ENCODE measurements at regions not wholly inside any gene's neighbourhood (a gene's known extent, or its start where the extent isn't known, plus 50 kb on each side); places are given as distances from the start of the nearest gene placed in this dataset.

DNA sequence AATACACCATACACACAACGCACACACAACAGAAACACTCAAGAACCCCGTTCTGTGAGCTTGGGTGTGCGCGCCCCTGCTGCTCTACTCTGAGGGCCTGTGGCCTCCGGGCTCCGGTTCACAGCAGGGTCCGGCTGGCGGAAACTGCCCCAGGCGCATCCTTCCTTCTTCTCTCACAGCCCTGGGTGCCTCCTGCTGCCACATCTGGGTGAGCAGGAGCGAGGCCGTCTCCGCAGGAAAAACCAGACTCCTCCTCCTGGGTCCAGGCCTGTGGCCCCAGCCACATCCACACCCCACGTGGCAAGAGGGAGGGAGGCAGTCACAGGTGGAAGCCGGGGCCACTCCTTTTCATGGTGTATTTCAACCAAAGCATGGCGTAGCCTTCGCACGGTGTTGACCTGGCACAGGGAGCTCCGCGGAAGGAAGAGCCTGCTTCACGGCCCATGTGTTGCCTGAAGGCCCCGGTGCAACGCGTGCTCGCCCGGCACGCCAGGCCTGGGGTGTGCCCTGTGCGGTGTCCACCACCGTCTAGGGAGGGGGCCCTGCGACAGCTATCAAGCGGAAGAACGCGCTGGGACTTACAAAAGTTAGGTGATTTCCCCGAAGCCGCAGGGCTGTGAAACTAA is 1502.7 kb downstream of the TBC1D22A start:
- Histone ChIP-seq H3F3A (ENCODE audit: insufficient read depth) (no peaks in the 10 kb centered on the region), H3K9me3 (ENCODE audit: low read depth) (no peaks in the 10 kb centered on the region), H2AFZ (no peak overlapping the region), H3K36me3 (ENCODE audit: low read depth) (no peaks in the 10 kb centered on the region), H3K9ac (no peak overlapping the region), H3K4me2 (ENCODE audit: unreplicated experiment) (no peak overlapping the region), H3K27ac (no peak overlapping the region), H3K27me3 (replicated peaks; ENCODE audit: insufficient read depth) (no peaks in the 10 kb centered on the region), H3K4me1 (ENCODE audit: insufficient read depth) (no peaks in the 10 kb centered on the region), H3K9me2 (ENCODE audit: insufficient read depth) (no peaks in the 10 kb centered on the region), H3K79me2 (ENCODE audit: insufficient read depth) (no peaks in the 10 kb centered on the region), H3K4me3 (no peak overlapping the region), H4K20me1 (ENCODE audit: insufficient read depth) (no peaks in the 10 kb centered on the region)
- DNase-seq, result no peak
- 77% methylated on average over 32 to 34 of the region's 34 CpGs for WGBS, 2 experiments (ENCODE audit: low coverage in 1 of 2, low lambda C conversion rate in 2 of 2, missing lambda C conversion rate in 2 of 2)
- in situ Hi-C loops (cut with MboI), result no loop called here
- TF ChIP-seq EZH2phosphoT487 (IDR thresholded peaks at IDR 0.05; ENCODE audit: insufficient read depth, low read depth), result no peak
- TF ChIP-seq EZH2 (IDR thresholded peaks at IDR 0.05; ENCODE audit: insufficient read depth, poor library complexity, severe bottlenecking), result no peak

DNA sequence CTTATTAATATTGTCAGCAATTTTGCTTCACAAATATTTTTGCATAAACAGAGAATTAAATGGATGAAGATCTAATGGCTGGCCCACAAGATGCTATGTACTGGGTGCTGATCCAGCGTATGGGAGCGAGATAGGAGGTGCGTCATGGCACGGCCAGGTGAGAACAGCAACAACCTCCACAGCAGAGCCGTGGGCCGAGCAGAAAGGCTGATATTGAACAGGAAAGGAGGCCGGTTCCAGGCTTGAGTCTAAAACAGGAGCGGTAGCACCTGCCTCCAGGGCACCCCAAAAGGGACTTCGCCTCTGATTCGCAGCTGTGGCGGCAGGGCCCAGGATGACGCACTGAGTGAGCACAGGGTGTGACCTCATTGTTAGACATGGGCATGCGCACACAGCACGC is 1502.1 kb downstream of the TBC1D22A start:
- no peaks in the 10 kb centered on the region for H3K79me2 ChIP-seq (ENCODE audit: insufficient read depth)
- no peak overlapping the region for H3K4me3 ChIP-seq
- no peak overlapping the region for H3K27ac ChIP-seq
- no peaks in the 10 kb centered on the region for H3K27me3 ChIP-seq (replicated peaks; ENCODE audit: insufficient read depth)
- DNase-seq, result no peak
- in situ Hi-C loops (cut with MboI), result no loop called here
- H3K4me1 ChIP-seq (ENCODE audit: insufficient read depth), result no peaks in the 10 kb centered on the region
- H3K9me2 ChIP-seq (ENCODE audit: insufficient read depth), result no peaks in the 10 kb centered on the region
- WGBS, 2 experiments (ENCODE audit: low coverage in 1 of 2, low lambda C conversion rate in 2 of 2, missing lambda C conversion rate in 2 of 2), result 73 to 74% methylated on average over 14 of the region's 14 CpGs
- H3K4me2 ChIP-seq (ENCODE audit: unreplicated experiment), result no peak overlapping the region
- no peak overlapping the region for H3K9ac ChIP-seq
- H2AFZ ChIP-seq, result no peak overlapping the region
- H3F3A ChIP-seq (ENCODE audit: insufficient read depth), result no peaks in the 10 kb centered on the region
- no peaks in the 10 kb centered on the region for H3K9me3 ChIP-seq (ENCODE audit: low read depth)
- TF ChIP-seq EZH2 (IDR thresholded peaks at IDR 0.05; ENCODE audit: insufficient read depth, poor library complexity, severe bottlenecking) (no peak), EZH2phosphoT487 (IDR thresholded peaks at IDR 0.05; ENCODE audit: insufficient read depth, low read depth) (no peak)
- H4K20me1 ChIP-seq (ENCODE audit: insufficient read depth), result no peaks in the 10 kb centered on the region
- no peaks in the 10 kb centered on the region for H3K36me3 ChIP-seq (ENCODE audit: low read depth)

- Histone ChIP-seq H3K9me3 (ENCODE audit: low read depth) (no peaks in the 10 kb centered on the region), H3K27me3 (replicated peaks; ENCODE audit: insufficient read depth) (no peaks in the 10 kb centered on the region), H3K9me2 (ENCODE audit: insufficient read depth) (no peaks in the 10 kb centered on the region), H3K79me2 (ENCODE audit: insufficient read depth) (no peaks in the 10 kb centered on the region), H3K36me3 (ENCODE audit: low read depth) (no peaks in the 10 kb centered on the region), H3K4me3 (no peak overlapping the region), H3K9ac (no peak overlapping the region), H2AFZ (no peak overlapping the region), H3K27ac (no peak overlapping the region), H4K20me1 (ENCODE audit: insufficient read depth) (no peaks in the 10 kb centered on the region), H3K4me2 (ENCODE audit: unreplicated experiment) (no peak overlapping the region), H3K4me1 (ENCODE audit: insufficient read depth) (no peaks in the 10 kb centered on the region), H3F3A (ENCODE audit: insufficient read depth) (no peaks in the 10 kb centered on the region)
- in situ Hi-C loops (cut with MboI), result no loop called here
- no peak for DNase-seq
- 53 to 55% methylated on average over 11 of the region's 11 CpGs for WGBS, 2 experiments (ENCODE audit: low coverage in 1 of 2, low lambda C conversion rate in 2 of 2, missing lambda C conversion rate in 2 of 2)
- TF ChIP-seq EZH2 (IDR thresholded peaks at IDR 0.05; ENCODE audit: insufficient read depth, poor library complexity, severe bottlenecking), result no peak
- TF ChIP-seq EZH2phosphoT487 (IDR thresholded peaks at IDR 0.05; ENCODE audit: insufficient read depth, low read depth), result no peak
These were observed 1501.4 kb downstream of the TBC1D22A start for GRCh38 chr22:48263791-48264351.

GRCh38 chr22:48263431-48263765 is 1500.9 kb downstream of the TBC1D22A start:
- no peaks in the 10 kb centered on the region for H3F3A ChIP-seq (ENCODE audit: insufficient read depth)
- H3K27me3 ChIP-seq (replicated peaks; ENCODE audit: insufficient read depth), result no peaks in the 10 kb centered on the region
- no peak overlapping the region for H3K27ac ChIP-seq
- no peak overlapping the region for H3K4me2 ChIP-seq (ENCODE audit: unreplicated experiment)
- TF ChIP-seq EZH2 (IDR thresholded peaks at IDR 0.05; ENCODE audit: insufficient read depth, poor library complexity, severe bottlenecking), result no peak
- TF ChIP-seq EZH2phosphoT487 (IDR thresholded peaks at IDR 0.05; ENCODE audit: insufficient read depth, low read depth), result no peak
- no peaks in the 10 kb centered on the region for H3K9me2 ChIP-seq (ENCODE audit: insufficient read depth)
- no peak for DNase-seq
- no peaks in the 10 kb centered on the region for H4K20me1 ChIP-seq (ENCODE audit: insufficient read depth)
- H3K4me3 ChIP-seq, result no peak overlapping the region
- no peaks in the 10 kb centered on the region for H3K9me3 ChIP-seq (ENCODE audit: low read depth)
- no peaks in the 10 kb centered on the region for H3K79me2 ChIP-seq (ENCODE audit: insufficient read depth)
- no peak overlapping the region for H3K9ac ChIP-seq
- H3K36me3 ChIP-seq (ENCODE audit: low read depth), result no peaks in the 10 kb centered on the region
- H3K4me1 ChIP-seq (ENCODE audit: insufficient read depth), result no peaks in the 10 kb centered on the region
- 36 to 39% methylated on average over 7 of the region's 7 CpGs for whole genome bisulfite sequencing, 2 experiments (ENCODE audit: low coverage in 1 of 2, low lambda C conversion rate in 2 of 2, missing lambda C conversion rate in 2 of 2)
- in situ Hi-C loops (cut with MboI), result no loop called here
- H2AFZ ChIP-seq, result no peak overlapping the region
